ENCODE measurements at regions not wholly inside any gene's neighbourhood (a gene's known extent, or its start where the extent isn't known, plus 50 kb on each side); places are given as distances from the start of the nearest gene placed in this dataset.
"Not testable (repeated sequence)": the region's sequence is repeated elsewhere in the genome, so short reads cannot be mapped to it uniquely, and the experiment has no call there.

- Histone ChIP-seq H3K4me3 (ENCODE audit: low read length in 2 of 2) (no peak overlapping the region), H3K27me3 (ENCODE audit: control insufficient read depth in 2 of 2, insufficient read depth in 1 of 2, low read length in 1 of 2) (no peaks in the 10 kb centered on the region), H3K36me3 (ENCODE audit: control insufficient read depth in 2 of 2, insufficient read depth in 2 of 2, low read length in 1 of 2) (no peaks in the 10 kb centered on the region), H3K4me1 (ENCODE audit: control insufficient read depth in 2 of 2, insufficient read depth in 2 of 2, low read length in 2 of 2) (no peaks in the 10 kb centered on the region), H3K9me3 (ENCODE audit: control insufficient read depth in 2 of 2, insufficient read depth in 1 of 2, low read length in 1 of 2) (no peaks in the 10 kb centered on the region), H3K27ac (ENCODE audit: low read depth in 1 of 2, low read length in 1 of 2) (no peak overlapping the region)
- no peak for DNase-seq (ENCODE audit: low read depth in 6 of 9, low spot score in 9 of 9)
Measured at GRCh38 chr21:17397703-17398102, 115.1 kb upstream of the CXADR start.

DNA sequence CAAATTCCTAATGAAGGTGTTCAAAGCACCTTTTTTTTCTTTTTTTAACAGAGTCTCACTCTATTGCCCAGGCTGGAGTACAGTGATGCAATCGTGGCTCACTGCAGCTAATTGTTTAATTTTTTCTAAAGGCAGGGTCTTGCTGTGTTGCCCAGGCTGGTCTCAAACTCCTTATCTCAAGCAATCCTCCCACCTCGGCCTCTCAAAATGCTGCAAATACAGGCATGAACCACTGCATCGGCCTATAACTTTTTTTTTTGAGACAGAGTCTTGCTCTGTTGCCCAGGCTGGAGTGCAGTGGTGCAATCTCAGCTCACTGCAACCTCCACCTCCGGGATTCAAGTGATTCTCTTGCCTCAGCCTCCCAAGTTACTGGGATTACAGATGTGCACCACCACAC, 113.9 kb upstream of the CXADR start:
- not testable (repeated sequence) for H3K4me1 ChIP-seq (ENCODE audit: control insufficient read depth in 2 of 2, insufficient read depth in 2 of 2, low read length in 2 of 2); DNase-seq (ENCODE audit: low read depth in 6 of 9, low spot score in 9 of 9); H3K27me3 ChIP-seq (ENCODE audit: control insufficient read depth in 2 of 2, insufficient read depth in 1 of 2, low read length in 1 of 2); H3K9me3 ChIP-seq (ENCODE audit: control insufficient read depth in 2 of 2, insufficient read depth in 1 of 2, low read length in 1 of 2); H3K27ac ChIP-seq (ENCODE audit: low read depth in 1 of 2, low read length in 1 of 2); H3K36me3 ChIP-seq (ENCODE audit: control insufficient read depth in 2 of 2, insufficient read depth in 2 of 2, low read length in 1 of 2); H3K4me3 ChIP-seq (ENCODE audit: low read length in 2 of 2)
- WGBS, result 93% methylated on average over 4 of the region's 4 CpGs

GRCh38 chr21:17402937-17403336, 109.9 kb upstream of the CXADR start:
- no peaks in the 10 kb centered on the region for H3K27me3 ChIP-seq (ENCODE audit: control insufficient read depth in 2 of 2, insufficient read depth in 1 of 2, low read length in 1 of 2)
- H3K36me3 ChIP-seq (ENCODE audit: control insufficient read depth in 2 of 2, insufficient read depth in 2 of 2, low read length in 1 of 2), result no peaks in the 10 kb centered on the region
- H3K9me3 ChIP-seq (ENCODE audit: control insufficient read depth in 2 of 2, insufficient read depth in 1 of 2, low read length in 1 of 2), result no peaks in the 10 kb centered on the region
- no peaks in the 10 kb centered on the region for H3K4me1 ChIP-seq (ENCODE audit: control insufficient read depth in 2 of 2, insufficient read depth in 2 of 2, low read length in 2 of 2)
- DNase-seq (ENCODE audit: low read depth in 6 of 9, low spot score in 9 of 9), result no peak
- WGBS, result 70% methylated on average over 3 of the region's 3 CpGs
- no peak overlapping the region for H3K4me3 ChIP-seq (ENCODE audit: low read length in 2 of 2)
- no peak overlapping the region for H3K27ac ChIP-seq (ENCODE audit: low read depth in 1 of 2, low read length in 1 of 2)

DNA sequence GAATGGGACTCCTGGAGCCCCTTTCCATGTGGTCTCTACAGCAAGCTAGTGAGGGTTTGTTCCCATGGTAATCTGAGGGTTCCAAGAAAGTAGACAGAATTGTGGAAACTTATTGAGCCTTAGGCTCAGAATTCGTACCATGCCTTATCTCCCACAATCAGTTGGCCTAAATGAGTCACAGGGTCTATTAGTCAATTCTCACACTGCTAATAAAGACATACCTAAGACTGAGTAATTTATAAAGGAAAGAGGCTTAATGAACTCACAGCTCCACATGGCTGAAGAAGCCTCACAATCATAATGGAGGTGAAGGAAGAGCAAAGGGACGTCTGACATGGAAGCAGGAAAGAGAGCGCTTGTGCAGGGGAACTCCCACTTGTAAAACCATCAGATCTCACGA, 106.6 kb upstream of the CXADR start:
- H3K27ac ChIP-seq (ENCODE audit: low read depth in 1 of 2, low read length in 1 of 2), result no peak overlapping the region
- DNase-seq (ENCODE audit: low read depth in 6 of 9, low spot score in 9 of 9), result no peak
- no peaks in the 10 kb centered on the region for H3K9me3 ChIP-seq (ENCODE audit: control insufficient read depth in 2 of 2, insufficient read depth in 1 of 2, low read length in 1 of 2)
- no peaks in the 10 kb centered on the region for H3K4me1 ChIP-seq (ENCODE audit: control insufficient read depth in 2 of 2, insufficient read depth in 2 of 2, low read length in 2 of 2)
- H3K4me3 ChIP-seq (ENCODE audit: low read length in 2 of 2), result no peak overlapping the region
- H3K27me3 ChIP-seq (ENCODE audit: control insufficient read depth in 2 of 2, insufficient read depth in 1 of 2, low read length in 1 of 2), result no peaks in the 10 kb centered on the region
- WGBS, result 91% methylated on average over 4 of the region's 4 CpGs
- no peaks in the 10 kb centered on the region for H3K36me3 ChIP-seq (ENCODE audit: control insufficient read depth in 2 of 2, insufficient read depth in 2 of 2, low read length in 1 of 2)

DNA sequence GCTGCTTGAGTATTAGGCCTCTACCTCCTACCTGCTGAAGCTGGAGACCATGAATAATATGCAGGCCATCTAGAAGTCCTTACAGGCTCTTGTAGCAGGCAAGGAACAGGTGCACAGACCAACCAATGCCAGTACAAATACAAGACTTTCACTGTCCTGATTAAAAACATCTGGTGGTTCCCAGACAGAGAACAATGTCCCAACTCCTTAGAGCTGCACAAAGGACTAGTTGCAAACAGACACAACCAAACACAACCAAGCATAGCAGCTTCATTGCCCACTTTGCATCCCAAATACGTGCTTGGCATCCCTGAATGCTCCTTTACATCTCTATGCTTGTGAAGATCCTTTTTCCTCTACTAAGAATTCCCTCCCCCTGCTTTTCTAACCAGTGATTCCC, 98.1 kb upstream of the CXADR start:
- Histone ChIP-seq H3K4me3 (ENCODE audit: low read length in 2 of 2) (no peak overlapping the region), H3K9me3 (ENCODE audit: control insufficient read depth in 2 of 2, insufficient read depth in 1 of 2, low read length in 1 of 2) (no peaks in the 10 kb centered on the region), H3K4me1 (ENCODE audit: control insufficient read depth in 2 of 2, insufficient read depth in 2 of 2, low read length in 2 of 2) (no peaks in the 10 kb centered on the region), H3K27ac (ENCODE audit: low read depth in 1 of 2, low read length in 1 of 2) (no peak overlapping the region), H3K36me3 (ENCODE audit: control insufficient read depth in 2 of 2, insufficient read depth in 2 of 2, low read length in 1 of 2) (no peaks in the 10 kb centered on the region), H3K27me3 (ENCODE audit: control insufficient read depth in 2 of 2, insufficient read depth in 1 of 2, low read length in 1 of 2) (no peaks in the 10 kb centered on the region)
- WGBS, result 75% methylated on average over 1 of the region's 1 CpG
- no peak for DNase-seq (ENCODE audit: low read depth in 6 of 9, low spot score in 9 of 9)

DNA sequence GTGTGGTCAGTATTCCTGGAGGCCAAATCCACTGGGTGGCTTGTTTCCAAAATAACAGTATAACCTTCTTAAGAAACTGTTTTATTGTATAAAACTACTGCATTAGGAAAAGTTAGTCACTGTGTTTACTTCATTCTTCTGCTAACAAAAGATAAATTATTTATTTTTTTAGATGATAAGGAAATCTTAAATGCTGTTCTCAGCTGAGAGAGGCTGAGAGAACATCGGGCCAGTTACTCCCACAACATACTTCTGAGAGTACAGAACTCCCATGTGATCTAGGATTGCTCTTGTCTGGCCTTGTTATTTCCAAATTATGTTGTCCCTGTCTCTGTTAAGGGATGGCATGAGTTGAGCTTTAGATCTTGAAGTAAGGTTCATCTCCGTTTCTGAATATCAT, 96.7 kb upstream of the CXADR start:
- DNase-seq (ENCODE audit: low read depth in 6 of 9, low spot score in 9 of 9), result no peak
- H3K27ac ChIP-seq (ENCODE audit: low read depth in 1 of 2, low read length in 1 of 2), result no peak overlapping the region
- no peaks in the 10 kb centered on the region for H3K4me1 ChIP-seq (ENCODE audit: control insufficient read depth in 2 of 2, insufficient read depth in 2 of 2, low read length in 2 of 2)
- no peaks in the 10 kb centered on the region for H3K9me3 ChIP-seq (ENCODE audit: control insufficient read depth in 2 of 2, insufficient read depth in 1 of 2, low read length in 1 of 2)
- H3K4me3 ChIP-seq (ENCODE audit: low read length in 2 of 2), result no peak overlapping the region
- no peaks in the 10 kb centered on the region for H3K36me3 ChIP-seq (ENCODE audit: control insufficient read depth in 2 of 2, insufficient read depth in 2 of 2, low read length in 1 of 2)
- 92% methylated on average over 2 of the region's 2 CpGs for WGBS
- no peaks in the 10 kb centered on the region for H3K27me3 ChIP-seq (ENCODE audit: control insufficient read depth in 2 of 2, insufficient read depth in 1 of 2, low read length in 1 of 2)

DNA sequence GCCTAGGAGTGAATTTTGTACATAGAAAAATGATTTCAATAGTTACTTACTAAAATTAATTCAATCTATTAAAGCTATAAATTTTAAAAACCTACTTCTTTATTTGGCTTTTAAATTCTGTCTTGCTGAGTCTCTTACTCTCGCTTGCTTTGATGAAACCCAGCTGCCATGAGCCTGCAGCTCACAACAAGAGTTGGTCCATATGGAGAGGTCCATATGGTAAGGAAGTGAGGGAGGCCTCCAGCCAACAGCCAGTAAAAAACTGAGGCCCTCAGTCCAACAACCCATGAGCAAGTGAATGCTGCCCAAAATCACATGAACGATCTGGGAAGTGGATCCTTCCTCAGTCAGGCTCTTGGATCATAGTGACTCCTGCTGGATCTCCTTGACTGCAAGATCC, 89.9 kb upstream of the CXADR start:
- H3K4me1 ChIP-seq (ENCODE audit: control insufficient read depth in 2 of 2, insufficient read depth in 2 of 2, low read length in 2 of 2), result no peaks in the 10 kb centered on the region
- H3K36me3 ChIP-seq (ENCODE audit: control insufficient read depth in 2 of 2, insufficient read depth in 2 of 2, low read length in 1 of 2), result no peaks in the 10 kb centered on the region
- no peak for DNase-seq (ENCODE audit: low read depth in 6 of 9, low spot score in 9 of 9)
- H3K27ac ChIP-seq (ENCODE audit: low read depth in 1 of 2, low read length in 1 of 2), result no peak overlapping the region
- H3K27me3 ChIP-seq (ENCODE audit: control insufficient read depth in 2 of 2, insufficient read depth in 1 of 2, low read length in 1 of 2), result no peaks in the 10 kb centered on the region
- WGBS, result 91% methylated on average over 2 of the region's 2 CpGs
- H3K4me3 ChIP-seq (ENCODE audit: low read length in 2 of 2), result no peak overlapping the region
- peaks cover 0 to 4% of the 10 kb centered on the region in 2 donors for H3K9me3 ChIP-seq (ENCODE audit: control insufficient read depth in 2 of 2, insufficient read depth in 1 of 2, low read length in 1 of 2)

- Histone ChIP-seq H3K27me3 (ENCODE audit: control insufficient read depth in 2 of 2, insufficient read depth in 1 of 2, low read length in 1 of 2) (no peaks in the 10 kb centered on the region), H3K36me3 (ENCODE audit: control insufficient read depth in 2 of 2, insufficient read depth in 2 of 2, low read length in 1 of 2) (no peaks in the 10 kb centered on the region), H3K4me3 (ENCODE audit: low read length in 2 of 2) (no peak overlapping the region), H3K9me3 (ENCODE audit: control insufficient read depth in 2 of 2, insufficient read depth in 1 of 2, low read length in 1 of 2) (peaks cover 0 to 4% of the 10 kb centered on the region in 2 donors), H3K4me1 (ENCODE audit: control insufficient read depth in 2 of 2, insufficient read depth in 2 of 2, low read length in 2 of 2) (no peaks in the 10 kb centered on the region), H3K27ac (ENCODE audit: low read depth in 1 of 2, low read length in 1 of 2) (no peak overlapping the region)
- WGBS, result 92% methylated on average over 7 of the region's 7 CpGs
- no peak for DNase-seq (ENCODE audit: low read depth in 6 of 9, low spot score in 9 of 9)
Measured at GRCh38 chr21:17427157-17427556, 85.7 kb upstream of the CXADR start.

- Histone ChIP-seq H3K4me3 (ENCODE audit: low read length in 2 of 2) (no peak overlapping the region), H3K36me3 (ENCODE audit: control insufficient read depth in 2 of 2, insufficient read depth in 2 of 2, low read length in 1 of 2) (no peaks in the 10 kb centered on the region), H3K27ac (ENCODE audit: low read depth in 1 of 2, low read length in 1 of 2) (no peak overlapping the region), H3K9me3 (ENCODE audit: control insufficient read depth in 2 of 2, insufficient read depth in 1 of 2, low read length in 1 of 2) (peaks cover 0 to 4% of the 10 kb centered on the region in 2 donors), H3K4me1 (ENCODE audit: control insufficient read depth in 2 of 2, insufficient read depth in 2 of 2, low read length in 2 of 2) (no peaks in the 10 kb centered on the region), H3K27me3 (ENCODE audit: control insufficient read depth in 2 of 2, insufficient read depth in 1 of 2, low read length in 1 of 2) (no peaks in the 10 kb centered on the region)
- no peak for DNase-seq (ENCODE audit: low read depth in 6 of 9, low spot score in 9 of 9)
- 86% methylated on average over 10 of the region's 10 CpGs for WGBS
Measured at GRCh38 chr21:17427831-17428483, 84.9 kb upstream of the CXADR start.

GRCh38 chr21:17428484-17428869, 84.4 kb upstream of the CXADR start:
- Histone ChIP-seq H3K9me3 (ENCODE audit: control insufficient read depth in 2 of 2, insufficient read depth in 1 of 2, low read length in 1 of 2) (peaks cover 0 to 4% of the 10 kb centered on the region in 2 donors), H3K36me3 (ENCODE audit: control insufficient read depth in 2 of 2, insufficient read depth in 2 of 2, low read length in 1 of 2) (no peaks in the 10 kb centered on the region), H3K27me3 (ENCODE audit: control insufficient read depth in 2 of 2, insufficient read depth in 1 of 2, low read length in 1 of 2) (no peaks in the 10 kb centered on the region), H3K4me1 (ENCODE audit: control insufficient read depth in 2 of 2, insufficient read depth in 2 of 2, low read length in 2 of 2) (no peaks in the 10 kb centered on the region), H3K4me3 (ENCODE audit: low read length in 2 of 2) (no peak overlapping the region), H3K27ac (ENCODE audit: low read depth in 1 of 2, low read length in 1 of 2) (no peak overlapping the region)
- no peak for DNase-seq (ENCODE audit: low read depth in 6 of 9, low spot score in 9 of 9)
- 93% methylated on average over 5 of the region's 5 CpGs for WGBS
